HL-60 (cell line): ENCODE measurements at regions not wholly inside any gene's neighbourhood (a gene's known extent, or its start where the extent isn't known, plus 50 kb on each side); places are given as distances from the start of the nearest gene placed in this dataset.

Experiments
- DNase-seq, 2 experiments: peaks; one replicate each; pipeline ENCODE4 v3.0.0-alpha.2; 2010 to 2020; ENCODE audit warnings: low read depth in 1 of 2, low spot score in 1 of 2
- H3K27ac ChIP-seq: fragments of 250-450 bp; sonication (Bioruptor Pico); replicated peaks from 2 replicates; pipeline ENCODE4 v1.5.1; 2020; ENCODE audit warnings: mild to moderate bottlenecking, moderate library complexity
- H3K27me3 ChIP-seq: fragments of 250-450 bp; sonication (Bioruptor Pico); 2 replicates; pipeline ENCODE4 v1.5.1; 2021; ENCODE audit warnings: mild to moderate bottlenecking, moderate library complexity; ENCODE audit not compliant: insufficient read depth, poor library complexity, severe bottlenecking
- H3K4me3 ChIP-seq: replicated peaks from 2 replicates; pipeline ENCODE4 v1.5.1; 2011; ENCODE audit warnings: mild to moderate bottlenecking, control low read depth, low read length; ENCODE audit not compliant: insufficient read depth
- GABPA ChIP-seq: IDR thresholded peaks from 2 replicates; pipeline ENCODE4 v1.6.1; 2012; ENCODE audit warnings: low read depth
- POLR2AphosphoS5 ChIP-seq: IDR thresholded peaks from 2 replicates; pipeline ENCODE4 v1.6.1; 2012; ENCODE audit warnings: low read depth
- SPI1 ChIP-seq: IDR thresholded peaks from 2 replicates; pipeline ENCODE4 v1.6.1; 2012; ENCODE audit warnings: low read depth, mild to moderate bottlenecking, borderline replicate concordance
- TF ChIP-seq, protein P1 (sequence below): IDR thresholded peaks from one replicate; pipeline ENCODE4 v1.5.1; 2011; ENCODE audit warnings: low read length, control low read depth, inconsistent platforms; ENCODE audit not compliant: insufficient read depth
- TF ChIP-seq, protein P2 (sequence below): IDR thresholded peaks from 2 replicates; pipeline ENCODE4 v1.6.1; 2012; ENCODE audit warnings: low read depth; ENCODE audit not compliant: insufficient replicate concordance

DNA sequence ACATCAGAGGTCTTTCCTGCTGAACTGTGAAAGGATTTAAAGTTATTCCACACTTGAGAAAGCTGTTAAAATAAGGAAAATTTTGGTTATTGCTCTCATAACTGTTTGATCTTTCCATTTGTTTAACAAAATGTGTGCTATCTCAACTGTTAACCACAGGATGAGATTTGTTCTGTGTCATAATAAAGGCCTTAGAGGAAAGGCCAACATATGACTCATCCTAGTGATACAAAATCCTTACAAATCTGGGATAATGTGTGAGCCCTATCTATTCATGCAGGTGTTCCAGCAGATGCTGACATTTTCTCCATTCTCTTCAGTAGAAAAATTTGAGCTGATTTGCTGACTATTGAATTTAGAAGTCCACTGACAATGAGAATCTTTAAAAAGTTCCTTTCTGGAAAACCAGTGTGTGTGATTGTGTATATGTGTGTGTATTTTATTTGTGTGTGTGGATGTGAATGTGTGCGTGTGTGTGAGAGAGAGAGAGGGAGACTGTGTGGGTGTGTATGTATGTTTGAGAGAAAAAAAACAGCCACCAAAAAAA, 1111.9 kb upstream of the GYPC start:
- no peaks in the 10 kb centered on the region for H3K27me3 ChIP-seq
- TF ChIP-seq, protein P1, sequence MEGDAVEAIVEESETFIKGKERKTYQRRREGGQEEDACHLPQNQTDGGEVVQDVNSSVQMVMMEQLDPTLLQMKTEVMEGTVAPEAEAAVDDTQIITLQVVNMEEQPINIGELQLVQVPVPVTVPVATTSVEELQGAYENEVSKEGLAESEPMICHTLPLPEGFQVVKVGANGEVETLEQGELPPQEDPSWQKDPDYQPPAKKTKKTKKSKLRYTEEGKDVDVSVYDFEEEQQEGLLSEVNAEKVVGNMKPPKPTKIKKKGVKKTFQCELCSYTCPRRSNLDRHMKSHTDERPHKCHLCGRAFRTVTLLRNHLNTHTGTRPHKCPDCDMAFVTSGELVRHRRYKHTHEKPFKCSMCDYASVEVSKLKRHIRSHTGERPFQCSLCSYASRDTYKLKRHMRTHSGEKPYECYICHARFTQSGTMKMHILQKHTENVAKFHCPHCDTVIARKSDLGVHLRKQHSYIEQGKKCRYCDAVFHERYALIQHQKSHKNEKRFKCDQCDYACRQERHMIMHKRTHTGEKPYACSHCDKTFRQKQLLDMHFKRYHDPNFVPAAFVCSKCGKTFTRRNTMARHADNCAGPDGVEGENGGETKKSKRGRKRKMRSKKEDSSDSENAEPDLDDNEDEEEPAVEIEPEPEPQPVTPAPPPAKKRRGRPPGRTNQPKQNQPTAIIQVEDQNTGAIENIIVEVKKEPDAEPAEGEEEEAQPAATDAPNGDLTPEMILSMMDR = no peak
- TF ChIP-seq POLR2AphosphoS5 = no peak
- no peak for TF ChIP-seq SPI1
- no peak for TF ChIP-seq GABPA
- TF ChIP-seq, protein P2, sequence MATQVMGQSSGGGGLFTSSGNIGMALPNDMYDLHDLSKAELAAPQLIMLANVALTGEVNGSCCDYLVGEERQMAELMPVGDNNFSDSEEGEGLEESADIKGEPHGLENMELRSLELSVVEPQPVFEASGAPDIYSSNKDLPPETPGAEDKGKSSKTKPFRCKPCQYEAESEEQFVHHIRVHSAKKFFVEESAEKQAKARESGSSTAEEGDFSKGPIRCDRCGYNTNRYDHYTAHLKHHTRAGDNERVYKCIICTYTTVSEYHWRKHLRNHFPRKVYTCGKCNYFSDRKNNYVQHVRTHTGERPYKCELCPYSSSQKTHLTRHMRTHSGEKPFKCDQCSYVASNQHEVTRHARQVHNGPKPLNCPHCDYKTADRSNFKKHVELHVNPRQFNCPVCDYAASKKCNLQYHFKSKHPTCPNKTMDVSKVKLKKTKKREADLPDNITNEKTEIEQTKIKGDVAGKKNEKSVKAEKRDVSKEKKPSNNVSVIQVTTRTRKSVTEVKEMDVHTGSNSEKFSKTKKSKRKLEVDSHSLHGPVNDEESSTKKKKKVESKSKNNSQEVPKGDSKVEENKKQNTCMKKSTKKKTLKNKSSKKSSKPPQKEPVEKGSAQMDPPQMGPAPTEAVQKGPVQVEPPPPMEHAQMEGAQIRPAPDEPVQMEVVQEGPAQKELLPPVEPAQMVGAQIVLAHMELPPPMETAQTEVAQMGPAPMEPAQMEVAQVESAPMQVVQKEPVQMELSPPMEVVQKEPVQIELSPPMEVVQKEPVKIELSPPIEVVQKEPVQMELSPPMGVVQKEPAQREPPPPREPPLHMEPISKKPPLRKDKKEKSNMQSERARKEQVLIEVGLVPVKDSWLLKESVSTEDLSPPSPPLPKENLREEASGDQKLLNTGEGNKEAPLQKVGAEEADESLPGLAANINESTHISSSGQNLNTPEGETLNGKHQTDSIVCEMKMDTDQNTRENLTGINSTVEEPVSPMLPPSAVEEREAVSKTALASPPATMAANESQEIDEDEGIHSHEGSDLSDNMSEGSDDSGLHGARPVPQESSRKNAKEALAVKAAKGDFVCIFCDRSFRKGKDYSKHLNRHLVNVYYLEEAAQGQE = no peak
- H3K27ac ChIP-seq = no peak overlapping the region
- H3K4me3 ChIP-seq = no peak overlapping the region
- no peak for DNase-seq

DNA sequence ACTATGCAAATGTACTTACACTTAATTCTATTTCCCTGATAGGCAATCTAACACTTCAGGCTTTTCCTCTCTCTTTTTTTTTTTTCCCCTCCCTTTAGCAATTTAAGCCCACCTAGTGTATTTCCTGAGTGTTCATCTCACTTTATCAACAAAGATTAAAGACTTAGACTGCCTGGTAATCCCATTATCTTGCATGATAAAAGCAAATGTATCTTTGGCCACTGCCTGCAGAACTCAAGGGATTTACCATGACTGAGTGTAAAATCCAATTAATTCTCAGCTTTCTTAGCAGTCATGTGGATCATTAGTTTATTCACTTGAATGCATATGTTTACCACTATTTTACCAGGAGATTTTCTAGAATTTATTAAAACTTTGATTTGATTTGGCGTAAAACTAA, 1102.2 kb upstream of the GYPC start:
- no peaks in the 10 kb centered on the region for H3K27me3 ChIP-seq
- no peak overlapping the region for H3K4me3 ChIP-seq
- H3K27ac ChIP-seq = no peak overlapping the region
- DNase-seq = no peak
- TF ChIP-seq, protein P2 = no peak
- TF ChIP-seq SPI1 = no peak

DNA sequence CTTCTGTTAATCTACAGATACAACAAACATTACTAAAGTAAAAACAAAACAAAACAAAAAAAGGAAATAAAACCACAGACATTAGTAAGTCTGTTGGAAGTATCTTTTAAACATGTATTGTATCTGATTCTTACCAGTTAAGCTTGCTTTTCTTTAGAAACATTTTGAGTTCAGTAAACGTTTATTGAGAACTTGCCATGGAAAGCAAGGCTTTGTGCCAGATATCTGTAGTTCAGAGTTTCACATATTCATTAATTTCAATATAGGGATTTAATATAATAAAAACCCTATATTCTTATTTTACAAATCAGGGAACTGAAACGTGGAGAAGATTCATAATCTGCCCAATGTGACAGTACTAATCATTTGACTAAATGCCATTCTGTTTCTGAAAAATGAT, 1101.0 kb upstream of the GYPC start:
- Histone ChIP-seq H3K27ac (no peak overlapping the region), H3K4me3 (no peak overlapping the region), H3K27me3 (no peaks in the 10 kb centered on the region)
- no peak for TF ChIP-seq SPI1
- no peak for TF ChIP-seq POLR2AphosphoS5
- TF ChIP-seq, protein P2 = no peak
- TF ChIP-seq GABPA = no peak
- TF ChIP-seq, protein P1 = no peak
- DNase-seq = no peak

DNA sequence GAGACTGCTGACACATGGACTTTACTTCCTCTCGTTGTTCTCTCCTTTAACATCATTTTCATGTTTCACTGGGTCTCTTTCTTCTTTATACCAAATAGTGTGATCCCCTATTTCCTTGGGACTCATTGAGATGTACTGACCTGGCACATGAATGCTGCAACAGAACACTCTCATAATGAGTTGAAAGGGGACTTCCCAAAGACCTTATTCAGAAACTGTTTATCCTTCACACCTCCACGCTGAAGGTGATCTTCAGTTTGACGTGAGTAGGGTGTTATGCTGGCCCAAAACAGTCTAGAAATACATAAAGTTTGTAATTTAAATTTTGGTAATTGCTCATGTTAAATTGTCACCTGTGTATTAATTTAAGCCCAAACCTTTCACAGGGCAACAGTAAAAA, 1096.8 kb upstream of the GYPC start:
- H3K27ac ChIP-seq = no peak overlapping the region
- H3K4me3 ChIP-seq = no peak overlapping the region
- H3K27me3 ChIP-seq = no peaks in the 10 kb centered on the region
- no peak for DNase-seq
- TF ChIP-seq GABPA = no peak
- no peak for TF ChIP-seq POLR2AphosphoS5
- no peak for TF ChIP-seq SPI1
- TF ChIP-seq, protein P2 = no peak
- TF ChIP-seq, protein P1 = no peak
